OCI-LY3 (cell line): ENCODE measurements at regions not wholly inside any gene's neighbourhood (a gene's known extent, or its start where the extent isn't known, plus 50 kb on each side); places are given as distances from the start of the nearest gene placed in this dataset.
"Not testable (repeated sequence)": the region's sequence is repeated elsewhere in the genome, so short reads cannot be mapped to it uniquely, and the experiment has no call there.

Source experiments
- H2AFZ ChIP-seq: fragments of 200-600, 300-600 bp; shearing (Covaris generic); 2 replicates; pipeline ENCODE4 v1.6.0; 2014; ENCODE audit warnings: antibody characterized with exemption, low read depth, low read length
- H3K27ac ChIP-seq: fragments of 200-600, 300-600 bp; sonication (generic); 2 replicates; pipeline ENCODE4 v1.5.1; 2014; ENCODE audit warnings: mild to moderate bottlenecking, low read length, moderate library complexity, mixed read lengths
- H3K27me3 ChIP-seq: fragments of 200-600, 300-600 bp; sonication (generic); 2 replicates; pipeline ENCODE4 v1.6.1; 2014; ENCODE audit warnings: low read depth, low read length, mixed read lengths
- H3K36me3 ChIP-seq: fragments of 200-600, 300-600 bp; sonication (generic); replicated peaks from 2 replicates; pipeline ENCODE3; 2014; ENCODE audit warnings: low read depth, low read length, mixed read lengths
- H3K4me1 ChIP-seq: fragments of 300-600, 200-600 bp; sonication (generic); 2 replicates; pipeline ENCODE4 v1.6.1; 2014; ENCODE audit warnings: low read length, mixed read lengths
- H3K4me2 ChIP-seq: fragments of 200-600, 300-600 bp; sonication (generic); 2 replicates; pipeline ENCODE4 v1.6.1; 2014; ENCODE audit warnings: low read length, mixed read lengths
- H3K4me3 ChIP-seq: fragments of 300-600, 200-600 bp; sonication (generic); 2 replicates; pipeline ENCODE4 v1.5.1; 2014; ENCODE audit warnings: antibody characterized with exemption, mild to moderate bottlenecking, low read length, moderate library complexity
- H3K79me2 ChIP-seq: fragments of 300-600, 200-600 bp; shearing (Covaris generic); 2 replicates; pipeline ENCODE4 v1.6.1; 2014; ENCODE audit warnings: mild to moderate bottlenecking, low read length, mixed read lengths
- H3K9ac ChIP-seq: fragments of 300-600, 200-600 bp; shearing (Covaris generic); 2 replicates; pipeline ENCODE4 v1.6.0; 2014; ENCODE audit warnings: mild to moderate bottlenecking, low read length, moderate library complexity
- H3K9me3 ChIP-seq: fragments of 200-600, 300-600 bp; shearing (Covaris generic); 2 replicates; pipeline ENCODE4 v1.6.1; 2014; ENCODE audit warnings: low read length, mixed read lengths; ENCODE audit not compliant: insufficient read depth
- H4K20me1 ChIP-seq: fragments of 200-600, 300-600 bp; sonication (generic); 2 replicates; pipeline ENCODE4 v1.6.1; 2016; ENCODE audit warnings: low read length, mixed read lengths; ENCODE audit not compliant: insufficient read depth
- EZH2phosphoT487 ChIP-seq: fragments of 200-600 bp; shearing (Covaris generic); IDR thresholded peaks from 2 replicates; pipeline ENCODE4 v1.6.1; 2018; ENCODE audit warnings: antibody characterized with exemption, mixed run types, low read depth
- TF ChIP-seq, protein P1 (sequence below): fragments of 200-600, 300-600 bp; sonication (generic); IDR thresholded peaks from 2 replicates; pipeline ENCODE4 v1.5.1; 2014; ENCODE audit warnings: antibody characterized with exemption, low read length, low read depth

DNA sequence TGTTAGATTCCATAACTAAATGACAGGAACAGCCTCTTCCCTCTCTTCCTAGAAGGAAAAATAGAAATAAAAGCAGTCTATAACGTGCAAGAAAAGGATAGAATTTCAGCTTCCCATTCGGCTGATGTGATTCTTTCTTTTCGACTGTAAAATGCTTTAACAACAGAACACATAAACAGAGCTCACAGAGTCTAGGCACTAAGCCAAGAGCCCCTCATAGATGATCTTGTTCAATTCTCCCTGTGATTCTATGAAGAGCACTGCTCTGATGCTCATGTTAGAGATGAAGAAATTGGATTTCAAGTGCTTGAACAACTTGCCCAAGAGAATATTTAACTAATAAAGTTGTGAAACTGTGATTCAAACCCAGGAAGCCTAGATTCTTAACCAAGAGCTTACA lies 232.7 kb downstream of the RPAP3 start:
- H3K27me3 ChIP-seq: no peaks in the 10 kb centered on the region
- H3K4me2 ChIP-seq: no peak overlapping the region
- H3K9me3 ChIP-seq: peaks cover 21% of the 10 kb centered on the region; the same call in 1 of the 2 replicates
- H3K79me2 ChIP-seq: no peaks in the 10 kb centered on the region
- no peaks in the 10 kb centered on the region for H4K20me1 ChIP-seq
- no peak overlapping the region for H3K9ac ChIP-seq
- H3K4me1 ChIP-seq: peaks cover 8% of the 10 kb centered on the region; the same call in 1 of the 2 replicates
- no peak overlapping the region for H3K27ac ChIP-seq
- no peak overlapping the region for H3K4me3 ChIP-seq
- no peaks in the 10 kb centered on the region for H3K36me3 ChIP-seq
- H2AFZ ChIP-seq: no peak overlapping the region
- TF ChIP-seq, protein P1, sequence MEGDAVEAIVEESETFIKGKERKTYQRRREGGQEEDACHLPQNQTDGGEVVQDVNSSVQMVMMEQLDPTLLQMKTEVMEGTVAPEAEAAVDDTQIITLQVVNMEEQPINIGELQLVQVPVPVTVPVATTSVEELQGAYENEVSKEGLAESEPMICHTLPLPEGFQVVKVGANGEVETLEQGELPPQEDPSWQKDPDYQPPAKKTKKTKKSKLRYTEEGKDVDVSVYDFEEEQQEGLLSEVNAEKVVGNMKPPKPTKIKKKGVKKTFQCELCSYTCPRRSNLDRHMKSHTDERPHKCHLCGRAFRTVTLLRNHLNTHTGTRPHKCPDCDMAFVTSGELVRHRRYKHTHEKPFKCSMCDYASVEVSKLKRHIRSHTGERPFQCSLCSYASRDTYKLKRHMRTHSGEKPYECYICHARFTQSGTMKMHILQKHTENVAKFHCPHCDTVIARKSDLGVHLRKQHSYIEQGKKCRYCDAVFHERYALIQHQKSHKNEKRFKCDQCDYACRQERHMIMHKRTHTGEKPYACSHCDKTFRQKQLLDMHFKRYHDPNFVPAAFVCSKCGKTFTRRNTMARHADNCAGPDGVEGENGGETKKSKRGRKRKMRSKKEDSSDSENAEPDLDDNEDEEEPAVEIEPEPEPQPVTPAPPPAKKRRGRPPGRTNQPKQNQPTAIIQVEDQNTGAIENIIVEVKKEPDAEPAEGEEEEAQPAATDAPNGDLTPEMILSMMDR: no peak
- TF ChIP-seq EZH2phosphoT487: no peak

DNA sequence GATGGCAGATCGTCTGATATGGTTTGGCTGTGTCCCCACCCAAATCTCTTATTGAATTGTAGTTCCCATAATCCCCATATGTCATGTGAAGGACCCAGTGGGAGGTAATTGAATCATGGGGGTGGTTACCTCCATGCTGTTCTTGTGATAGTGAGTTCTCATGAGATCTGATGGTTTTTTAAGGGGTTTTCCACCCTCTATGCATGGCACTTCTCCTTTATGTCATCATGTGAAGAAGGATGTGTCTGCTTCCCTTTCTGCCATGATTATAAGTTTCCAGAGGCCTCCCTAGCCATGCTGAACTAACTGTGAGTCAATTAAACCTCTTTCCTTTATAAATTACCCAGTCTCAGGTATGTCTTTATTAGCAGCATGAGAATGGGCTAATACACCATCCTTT lies 235.5 kb downstream of the RPAP3 start:
- peaks cover 11% of the 10 kb centered on the region; the same call in 1 of the 2 replicates for H3K9me3 ChIP-seq
- not testable (repeated sequence) for H3K9ac ChIP-seq

DNA sequence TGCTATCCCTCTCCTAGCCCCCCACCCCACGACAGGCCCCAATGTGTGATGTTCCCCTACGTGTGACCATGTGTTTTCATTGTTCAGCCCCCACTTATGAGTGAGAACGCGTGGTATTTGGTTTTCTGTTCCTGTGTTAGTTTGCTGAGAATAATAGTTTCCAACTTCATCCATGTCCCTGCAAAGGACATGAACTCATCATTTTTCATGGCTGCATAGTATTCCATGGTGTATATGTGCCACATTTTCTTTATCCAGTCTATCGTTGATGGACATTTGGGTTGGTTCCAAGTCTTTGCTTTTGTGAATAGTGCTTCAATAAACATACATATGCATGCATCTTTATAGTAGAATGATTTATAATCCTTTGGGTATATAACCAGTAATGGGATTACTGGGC lies 241.9 kb downstream of the RPAP3 start:
- H3K27ac ChIP-seq, H3K9ac ChIP-seq, H3K36me3 ChIP-seq, H3K79me2 ChIP-seq, H3K4me3 ChIP-seq, H4K20me1 ChIP-seq, H2AFZ ChIP-seq, H3K9me3 ChIP-seq, H3K27me3 ChIP-seq, H3K4me1 ChIP-seq, H3K4me2 ChIP-seq: not testable (repeated sequence)

More for the DNA sequence above, 235.5 kb downstream of the RPAP3 start:
- H3K36me3 ChIP-seq, H2AFZ ChIP-seq, H3K4me3 ChIP-seq, H3K4me2 ChIP-seq, H3K27me3 ChIP-seq, H4K20me1 ChIP-seq, H3K79me2 ChIP-seq, H3K27ac ChIP-seq: not testable (repeated sequence)
- H3K4me1 ChIP-seq: peaks cover 14% of the 10 kb centered on the region

DNA sequence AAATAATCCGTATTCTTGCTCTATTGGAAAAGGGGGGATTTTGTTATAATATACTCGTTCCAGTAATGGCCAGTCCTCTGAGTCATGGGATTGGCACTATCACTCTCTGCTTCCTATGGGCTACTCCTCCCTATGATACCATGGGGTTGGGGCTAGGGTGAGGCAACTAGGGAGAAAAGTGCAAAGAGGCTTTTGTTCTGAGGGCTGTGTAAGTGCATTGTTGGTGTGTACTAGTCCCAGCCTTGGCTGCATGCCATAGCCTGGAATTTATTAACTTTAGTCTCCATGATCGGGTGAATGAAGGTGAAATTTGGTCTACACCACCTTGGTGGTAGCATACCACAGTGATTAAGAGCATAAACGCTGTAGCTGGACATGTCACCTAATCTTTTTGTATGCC lies 247.6 kb downstream of the RPAP3 start:
- TF ChIP-seq, protein P1: no peak
- H3K27ac ChIP-seq: no peak overlapping the region
- no peak overlapping the region for H3K9ac ChIP-seq
- H4K20me1 ChIP-seq: no peaks in the 10 kb centered on the region
- H3K4me3 ChIP-seq: no peak overlapping the region
- no peaks in the 10 kb centered on the region for H3K9me3 ChIP-seq
- no peaks in the 10 kb centered on the region for H3K79me2 ChIP-seq
- no peak overlapping the region for H2AFZ ChIP-seq
- no peaks in the 10 kb centered on the region for H3K4me1 ChIP-seq
- H3K36me3 ChIP-seq: no peaks in the 10 kb centered on the region
- H3K27me3 ChIP-seq: 0 out of 2 replicates have a peak, but pooled peaks cover 4% of the 10 kb centered on the region
- no peak overlapping the region for H3K4me2 ChIP-seq

DNA sequence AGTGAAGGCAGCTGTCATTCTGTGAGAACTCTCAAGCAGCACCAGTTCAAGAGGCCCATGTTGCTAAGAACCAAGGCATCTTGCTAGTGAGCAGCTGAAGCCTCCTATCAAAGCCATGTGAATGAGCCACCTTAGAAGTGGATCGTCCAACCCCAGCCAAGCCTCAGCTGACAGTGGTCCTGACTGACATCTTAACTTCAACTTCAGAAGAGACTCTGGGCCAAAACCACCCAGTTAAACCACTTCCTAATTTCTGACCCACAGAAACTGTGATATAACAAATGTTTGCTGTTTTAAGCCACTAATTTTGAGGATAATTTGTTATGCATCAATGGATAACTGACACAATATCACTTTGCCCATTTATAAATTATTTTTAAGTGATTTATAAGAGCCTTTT lies 256.0 kb downstream of the RPAP3 start:
- H2AFZ ChIP-seq: no peak overlapping the region; the same call in 1 of the 2 replicates
- peaks cover 5% of the 10 kb centered on the region for H3K4me1 ChIP-seq
- H3K4me3 ChIP-seq: no peak overlapping the region
- H3K27ac ChIP-seq: no peak overlapping the region
- TF ChIP-seq EZH2phosphoT487: no peak
- TF ChIP-seq, protein P1: no peak
- H3K9me3 ChIP-seq: no peaks in the 10 kb centered on the region
- H3K4me2 ChIP-seq: no peak overlapping the region
- H3K27me3 ChIP-seq: peaks cover 9% of the 10 kb centered on the region; the same call in 1 of the 2 replicates
- H3K36me3 ChIP-seq: no peaks in the 10 kb centered on the region
- H3K79me2 ChIP-seq: no peaks in the 10 kb centered on the region
- no peak overlapping the region for H3K9ac ChIP-seq
- no peaks in the 10 kb centered on the region for H4K20me1 ChIP-seq
